Naive thymus-derived CD4-positive, alpha-beta T cell (primary cell): ENCODE measurements at regions not wholly inside any gene's neighbourhood (a gene's known extent, or its start where the extent isn't known, plus 50 kb on each side); places are given as distances from the start of the nearest gene placed in this dataset.

Experiments used
- ATAC-seq: fragments of 150-1000 bp; cut with Tn5 transposase; 2 replicates; pipeline ENCODE4 v1.10.0; 2021; ENCODE audit warnings: mild to moderate bottlenecking, moderate library complexity
- CTCF ChIA-PET: fragments of 350-600 bp; sonication (Branson Sonifier 250); formaldehyde crosslinking; loops from one replicate; lab custom pipeline; 2021; ENCODE audit warnings: antibody characterized with exemption; lab: Charles Lee
- POLR2A ChIA-PET: fragments of 350-600 bp; sonication (Branson Sonifier 250); formaldehyde crosslinking; loops from one replicate; lab custom pipeline; 2021; ENCODE audit warnings: antibody characterized with exemption, inconsistent platforms; lab: Charles Lee
- DNase-seq, 9 donors: peaks; one replicate each; pipeline versions ENCODE4 v3.0.0 to v3.0.0-alpha.2; 2020 to 2022; ENCODE audit warnings: mixed read lengths in 1 of 9
- H3K27ac ChIP-seq: one replicate; pipeline ENCODE4 v1.7.0; 2013; ENCODE audit warnings: mild to moderate bottlenecking, low read depth, low read length, moderate library complexity
- H3K27me3 ChIP-seq, 2 donors: one replicate each; pipeline ENCODE4 v1.7.0; 2013; ENCODE audit warnings: low read length in 2 of 2, mild to moderate bottlenecking in 2 of 2, moderate library complexity in 2 of 2; ENCODE audit not compliant: control insufficient read depth in 2 of 2, insufficient read depth in 2 of 2
- H3K36me3 ChIP-seq, 3 experiments: 1 replicate in 2 of 3; 2 replicates in 1 of 3; pipeline ENCODE4 v1.7.0; 2013; ENCODE audit warnings: low read length in 3 of 3, mild to moderate bottlenecking in 3 of 3, moderate library complexity in 1 of 3; ENCODE audit not compliant: insufficient read depth in 3 of 3, control insufficient read depth in 2 of 3
- H3K4me1 ChIP-seq, 2 donors: one replicate each; pipeline ENCODE4 v1.7.0; 2013; ENCODE audit warnings: low read length in 2 of 2, mild to moderate bottlenecking in 2 of 2, moderate library complexity in 1 of 2; ENCODE audit not compliant: control insufficient read depth in 2 of 2, insufficient read depth in 2 of 2
- H3K4me3 ChIP-seq: 2 replicates; pipeline ENCODE4 v1.7.0; 2013; ENCODE audit warnings: mild to moderate bottlenecking, low read length
- H3K9me3 ChIP-seq, 3 experiments: 1 replicate in 2 of 3; 2 replicates in 1 of 3; pipeline ENCODE4 v1.7.0; 2013; ENCODE audit warnings: low read length in 3 of 3; ENCODE audit not compliant: control insufficient read depth in 2 of 3
- H3K27ac Mint-ChIP-seq, 9 donors: one replicate each; pipeline ENCODE4 v1.8.0; 2020 to 2022; ENCODE audit warnings: mixed read lengths in 9 of 9, mild to moderate bottlenecking in 8 of 9, moderate library complexity in 5 of 9, inconsistent platforms in 2 of 9
- H3K27me3 Mint-ChIP-seq, 5 donors: one replicate each; pipeline ENCODE4 v1.8.0; 2021 to 2022; ENCODE audit warnings: mixed read lengths in 5 of 5, mild to moderate bottlenecking in 1 of 5
- H3K36me3 Mint-ChIP-seq, 5 donors: one replicate each; pipeline ENCODE4 v1.8.0; 2020 to 2022; ENCODE audit warnings: mixed read lengths in 5 of 5, mild to moderate bottlenecking in 3 of 5, inconsistent platforms in 1 of 5
- H3K4me1 Mint-ChIP-seq, 7 donors: one replicate each; pipeline ENCODE4 v1.8.0; 2020 to 2022; ENCODE audit warnings: mixed read lengths in 7 of 7, mild to moderate bottlenecking in 3 of 7, inconsistent platforms in 1 of 7
- H3K4me3 Mint-ChIP-seq, 10 donors: one replicate each; pipeline ENCODE4 v1.8.0; 2020 to 2022; ENCODE audit warnings: mild to moderate bottlenecking in 10 of 10, mixed read lengths in 10 of 10, moderate library complexity in 6 of 10, inconsistent platforms in 2 of 10
- H3K9me3 Mint-ChIP-seq, 11 donors: one replicate each; pipeline ENCODE4 v1.8.0; 2020 to 2022; ENCODE audit warnings: mixed read lengths in 11 of 11, mild to moderate bottlenecking in 4 of 11, inconsistent platforms in 1 of 11, moderate library complexity in 1 of 11
- intact Hi-C, 2 donors: fragments of 100-400 bp; cut with micrococcal nuclease; formaldehyde crosslinking; loops; one replicate each; pipeline ENCODE4 v1.15.1; 2023

DNA sequence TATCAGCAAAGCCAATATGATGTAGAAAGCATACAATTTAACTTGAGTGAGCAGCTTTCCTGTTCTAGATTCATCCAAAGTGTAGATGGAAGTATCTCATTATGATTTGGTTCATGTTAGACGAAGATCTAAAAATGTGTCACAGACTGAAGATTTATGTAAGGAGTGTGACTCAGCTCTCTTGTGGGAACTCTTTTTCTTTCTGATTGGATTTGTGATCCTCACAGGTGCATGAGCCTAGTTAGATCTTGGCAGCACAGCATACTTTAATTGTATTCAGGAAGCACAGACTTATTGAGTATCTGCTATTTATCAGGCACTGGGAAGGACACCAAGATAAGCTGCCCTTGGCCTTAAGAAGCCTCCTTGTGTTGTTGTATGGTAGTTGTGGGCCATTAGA, 147.1 kb downstream of the C11orf91 start:
- H3K27ac ChIP-seq = no peak overlapping the region
- no peaks in the 10 kb centered on the region for H3K36me3 ChIP-seq
- no peak overlapping the region for H3K27ac Mint-ChIP-seq
- H3K4me3 ChIP-seq = no peak overlapping the region
- ChIA-PET POLR2A (no interaction called here), CTCF (no interaction called here)
- peaks cover 0 to 3% of the 10 kb centered on the region in 2 donors for H3K27me3 ChIP-seq
- H3K4me3 Mint-ChIP-seq = no peak overlapping the region
- ATAC-seq = no peak
- H3K27me3 Mint-ChIP-seq = peaks cover 0 to 41% (median 23%) of the 10 kb centered on the region in 5 donors
- H3K4me1 Mint-ChIP-seq = no peaks in the 10 kb centered on the region
- no peaks in the 10 kb centered on the region for H3K9me3 ChIP-seq
- H3K9me3 Mint-ChIP-seq = peaks cover 0 to 4% (median 0%) of the 10 kb centered on the region in 11 donors
- DNase-seq = no peak
- no peaks in the 10 kb centered on the region for H3K4me1 ChIP-seq
- intact Hi-C loops = no loop called here
- H3K36me3 Mint-ChIP-seq = no peaks in the 10 kb centered on the region

GRCh38 chr11:33552756-33553155, 147.9 kb downstream of the C11orf91 start:
- H3K36me3 Mint-ChIP-seq = no peaks in the 10 kb centered on the region
- no peaks in the 10 kb centered on the region for H3K4me1 ChIP-seq
- POLR2A ChIA-PET = no interaction called here
- intact Hi-C loops = no loop called here
- no peak overlapping the region for H3K4me3 ChIP-seq
- no peak for ATAC-seq
- H3K36me3 ChIP-seq = no peaks in the 10 kb centered on the region
- H3K4me1 Mint-ChIP-seq = no peaks in the 10 kb centered on the region
- no peak overlapping the region for H3K27ac ChIP-seq
- H3K27me3 Mint-ChIP-seq = peaks cover 0 to 40% (median 24%) of the 10 kb centered on the region in 5 donors
- peaks cover 0 to 3% of the 10 kb centered on the region in 2 donors for H3K27me3 ChIP-seq
- H3K27ac Mint-ChIP-seq = no peak overlapping the region
- H3K9me3 ChIP-seq = no peaks in the 10 kb centered on the region
- CTCF ChIA-PET = no interaction called here
- no peak for DNase-seq
- H3K4me3 Mint-ChIP-seq = no peak overlapping the region
- peaks cover 0 to 4% (median 0%) of the 10 kb centered on the region in 11 donors for H3K9me3 Mint-ChIP-seq

GRCh38 chr11:33551051-33551450, 149.6 kb downstream of the C11orf91 start:
- no peaks in the 10 kb centered on the region for H3K4me1 ChIP-seq
- no peak overlapping the region for H3K27ac Mint-ChIP-seq
- DNase-seq = no peak
- H3K27me3 ChIP-seq = peaks cover 0 to 3% of the 10 kb centered on the region in 2 donors
- H3K36me3 Mint-ChIP-seq = no peaks in the 10 kb centered on the region
- no peaks in the 10 kb centered on the region for H3K9me3 ChIP-seq
- no peaks in the 10 kb centered on the region for H3K9me3 Mint-ChIP-seq
- no peak overlapping the region for H3K4me3 ChIP-seq
- H3K27me3 Mint-ChIP-seq = peaks cover 0 to 37% (median 28%) of the 10 kb centered on the region in 5 donors
- POLR2A ChIA-PET = interaction anchor here (0.7 kb wide), 1 partner anchor 311 kb away, joined by 3 read pairs; no protein-coding TSS in a partner anchor
- CTCF ChIA-PET = no interaction called here
- H3K36me3 ChIP-seq = no peaks in the 10 kb centered on the region
- no peak overlapping the region for H3K4me3 Mint-ChIP-seq
- intact Hi-C loops = no loop called here
- H3K27ac ChIP-seq = no peak overlapping the region
- ATAC-seq = no peak
- H3K4me1 Mint-ChIP-seq = peaks cover 0 to 2% (median 0%) of the 10 kb centered on the region in 7 donors

DNA sequence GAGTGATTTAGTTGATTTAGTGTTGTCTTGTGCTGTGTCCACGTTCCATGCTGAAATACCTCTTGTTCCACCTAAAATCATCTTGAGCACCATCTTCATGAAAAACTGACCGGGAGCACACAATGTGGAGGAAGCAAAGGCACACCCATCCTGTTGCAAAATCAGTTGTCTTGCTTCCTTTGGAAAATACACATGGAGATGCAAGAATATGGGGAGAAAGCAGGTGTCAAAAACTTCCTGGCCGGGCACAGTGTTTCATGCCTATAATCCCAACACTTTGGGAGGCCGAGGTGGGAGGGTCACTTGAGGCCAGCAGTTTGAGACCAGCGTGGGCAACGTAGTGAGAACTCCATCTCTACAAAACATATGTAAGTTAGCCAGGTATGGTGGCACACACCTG, 151.1 kb downstream of the C11orf91 start:
- Histone ChIP-seq H3K4me1 (no peaks in the 10 kb centered on the region), H3K27ac (no peak overlapping the region), H3K4me3 (no peak overlapping the region), H3K36me3 (no peaks in the 10 kb centered on the region), H3K9me3 (no peaks in the 10 kb centered on the region), H3K27me3 (peaks cover 0 to 3% of the 10 kb centered on the region in 2 donors)
- intact Hi-C loops = loop anchor here in 1 of 2 donors (10.0 kb wide), 1 partner anchor 385 kb away; the partner anchor contains the start of gene CSTF3
- POLR2A ChIA-PET = no interaction called here
- no peak overlapping the region for H3K27ac Mint-ChIP-seq
- ATAC-seq = no peak
- no peaks in the 10 kb centered on the region for H3K9me3 Mint-ChIP-seq
- no peaks in the 10 kb centered on the region for H3K36me3 Mint-ChIP-seq
- DNase-seq = no peak
- H3K4me1 Mint-ChIP-seq = peaks cover 0 to 2% (median 0%) of the 10 kb centered on the region in 7 donors
- no peak overlapping the region for H3K4me3 Mint-ChIP-seq
- CTCF ChIA-PET = no interaction called here
- H3K27me3 Mint-ChIP-seq = peaks cover 3 to 39% (median 23%) of the 10 kb centered on the region in 5 donors

DNA sequence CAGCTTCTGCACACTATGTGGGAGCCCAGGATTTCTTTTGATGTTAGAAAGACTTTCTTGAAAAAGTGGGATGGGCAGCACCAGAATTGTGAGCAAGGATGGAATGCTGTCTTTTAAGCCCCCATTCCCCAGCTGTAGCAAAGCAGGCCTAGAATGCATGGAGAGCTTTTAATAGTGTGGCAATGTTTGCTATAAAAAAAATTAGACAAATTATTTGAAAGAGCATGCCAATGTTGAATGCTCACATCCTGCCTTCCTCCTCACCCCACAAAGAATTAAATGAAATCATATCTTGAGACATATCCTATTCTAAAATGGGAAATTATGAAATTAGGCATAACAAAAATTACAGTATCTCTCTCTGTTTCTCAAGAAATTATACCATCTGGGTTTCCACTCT, 154.7 kb downstream of the C11orf91 start:
- peaks cover 26 to 33% (median 29%) of the 10 kb centered on the region in 5 donors for H3K27me3 Mint-ChIP-seq
- CTCF ChIA-PET = interaction anchor here (0.6 kb wide), 1 partner anchor 11 kb away, joined by 3 read pairs; no protein-coding TSS in a partner anchor
- H3K27ac ChIP-seq = no peak overlapping the region
- H3K4me1 Mint-ChIP-seq = peaks cover 0 to 2% (median 0%) of the 10 kb centered on the region in 7 donors
- no peak overlapping the region for H3K4me3 Mint-ChIP-seq
- H3K4me3 ChIP-seq = no peak overlapping the region
- ATAC-seq (no peak), DNase-seq (no peak)
- POLR2A ChIA-PET = no interaction called here
- H3K9me3 Mint-ChIP-seq = no peaks in the 10 kb centered on the region
- no peaks in the 10 kb centered on the region for H3K27me3 ChIP-seq
- intact Hi-C loops = loop anchor here in 1 of 2 donors (10.0 kb wide), 1 partner anchor 381 kb away; the partner anchor contains the start of gene CSTF3
- no peaks in the 10 kb centered on the region for H3K9me3 ChIP-seq
- no peaks in the 10 kb centered on the region for H3K36me3 Mint-ChIP-seq
- no peaks in the 10 kb centered on the region for H3K36me3 ChIP-seq
- H3K27ac Mint-ChIP-seq = no peak overlapping the region
- H3K4me1 ChIP-seq = no peaks in the 10 kb centered on the region

DNA sequence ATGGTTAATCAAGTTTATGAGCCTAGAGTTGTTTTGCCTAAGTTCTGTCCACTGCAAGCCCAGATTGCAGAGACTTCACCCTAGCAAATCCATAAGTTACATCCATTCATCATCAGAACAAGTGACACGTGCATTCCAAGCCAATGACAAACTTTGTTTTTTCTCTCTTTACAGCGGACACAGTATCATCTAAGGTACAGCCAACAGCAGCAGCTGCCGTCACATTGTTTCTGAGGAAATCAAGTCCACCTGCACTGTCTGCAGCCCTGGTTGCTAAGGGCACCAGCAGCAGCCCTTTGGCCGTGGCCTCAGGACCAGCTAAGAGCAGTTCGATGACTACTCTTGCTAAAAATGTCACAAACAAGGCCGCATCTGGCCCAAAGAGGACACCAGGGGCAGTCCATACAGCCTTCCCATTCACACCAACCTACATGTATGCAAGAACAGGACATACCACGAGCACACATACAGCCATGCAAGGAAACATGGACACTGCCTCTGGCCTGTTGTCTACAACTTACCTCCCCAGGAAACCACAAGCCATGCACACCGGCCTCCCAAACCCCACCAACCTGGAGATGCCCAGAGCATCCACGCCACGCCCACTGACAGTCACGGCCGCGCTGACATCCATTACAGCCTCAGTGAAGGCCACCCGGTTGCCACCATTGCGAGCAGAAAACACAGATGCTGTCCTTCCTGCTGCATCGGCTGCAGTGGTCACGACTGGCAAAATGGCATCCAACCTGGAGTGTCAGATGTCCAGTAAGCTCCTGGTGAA, 155.8 kb downstream of the C11orf91 start:
- Histone ChIP-seq H3K9me3 (no peaks in the 10 kb centered on the region), H3K27me3 (no peaks in the 10 kb centered on the region), H3K27ac (no peak overlapping the region), H3K4me1 (no peaks in the 10 kb centered on the region), H3K36me3 (no peaks in the 10 kb centered on the region), H3K4me3 (no peak overlapping the region)
- peaks cover 25 to 29% (median 26%) of the 10 kb centered on the region in 5 donors for H3K27me3 Mint-ChIP-seq
- intact Hi-C loops = loop anchor here in 1 of 2 donors (10.0 kb wide), 1 partner anchor 380 kb away; the partner anchor contains the start of gene CSTF3
- peaks cover 0 to 3% (median 0%) of the 10 kb centered on the region in 7 donors for H3K4me1 Mint-ChIP-seq
- POLR2A ChIA-PET = no interaction called here
- DNase-seq = no peak
- H3K4me3 Mint-ChIP-seq = no peak overlapping the region
- ATAC-seq = no peak
- no peaks in the 10 kb centered on the region for H3K36me3 Mint-ChIP-seq
- H3K9me3 Mint-ChIP-seq = no peaks in the 10 kb centered on the region
- CTCF ChIA-PET = no interaction called here
- no peak overlapping the region for H3K27ac Mint-ChIP-seq
